MG63 (cell line): ENCODE measurements at regions not wholly inside any gene's neighbourhood (a gene's known extent, or its start where the extent isn't known, plus 50 kb on each side); places are given as distances from the start of the nearest gene placed in this dataset.
"Not testable (repeated sequence)": the region's sequence is repeated elsewhere in the genome, so short reads cannot be mapped to it uniquely, and the experiment has no call there.

Source experiments
- DNase-seq: peaks from one replicate; pipeline ENCODE4 v3.0.0-alpha.2; 2020
- H3K27me3 ChIP-seq: fragments of 250-450 bp; sonication (Bioruptor Pico); 2 replicates; pipeline ENCODE4 v1.5.1; 2020; ENCODE audit warnings: mild to moderate bottlenecking, moderate library complexity
- H3K36me3 ChIP-seq: fragments of 250-450 bp; sonication (Bioruptor Pico); 2 replicates; pipeline ENCODE4 v1.5.1; 2020; ENCODE audit warnings: mild to moderate bottlenecking, moderate library complexity
- H3K4me3 ChIP-seq: fragments of 250-450 bp; sonication (Bioruptor Pico); 2 replicates; pipeline ENCODE4 v1.5.1; 2020; ENCODE audit warnings: mild to moderate bottlenecking, moderate library complexity
- H3K9me3 ChIP-seq: fragments of 250-450 bp; sonication (Bioruptor Pico); 2 replicates; pipeline ENCODE4 v1.5.1; 2020; ENCODE audit warnings: mild to moderate bottlenecking, moderate library complexity

- not testable (repeated sequence) for DNase-seq, H3K36me3 ChIP-seq, H3K9me3 ChIP-seq, H3K27me3 ChIP-seq, H3K4me3 ChIP-seq
These were observed 5303.4 kb upstream of the TPTE start for GRCh38 chr21:5217933-5218332.

GRCh38 chr21:5219988-5220387, 5301.4 kb upstream of the TPTE start:
- not testable (repeated sequence) for H3K36me3 ChIP-seq, H3K9me3 ChIP-seq, H3K27me3 ChIP-seq, H3K4me3 ChIP-seq, DNase-seq

GRCh38 chr21:5220468-5220867, 5300.9 kb upstream of the TPTE start:
- not testable (repeated sequence) for H3K27me3 ChIP-seq, H3K4me3 ChIP-seq, H3K36me3 ChIP-seq, H3K9me3 ChIP-seq
- peak; percentile 32 for DNase-seq

- not testable (repeated sequence) for H3K4me3 ChIP-seq, H3K9me3 ChIP-seq, H3K36me3 ChIP-seq, H3K27me3 ChIP-seq
- peak; percentile 65 for DNase-seq
These were observed 5299.8 kb upstream of the TPTE start for GRCh38 chr21:5221458-5222050.

GRCh38 chr21:5222996-5223782, 5298.2 kb upstream of the TPTE start:
- not testable (repeated sequence) for DNase-seq, H3K27me3 ChIP-seq, H3K4me3 ChIP-seq, H3K36me3 ChIP-seq, H3K9me3 ChIP-seq

- H3K27me3 ChIP-seq, H3K4me3 ChIP-seq: not testable (repeated sequence)
These were observed 5297.2 kb upstream of the TPTE start for GRCh38 chr21:5224156-5224555.

GRCh38 chr21:5227252-5227651, 5294.1 kb upstream of the TPTE start:
- not testable (repeated sequence) for H3K9me3 ChIP-seq, H3K27me3 ChIP-seq, H3K4me3 ChIP-seq, H3K36me3 ChIP-seq, DNase-seq

More at GRCh38 chr21:5224156-5224555, 5297.2 kb upstream of the TPTE start:
- DNase-seq, H3K36me3 ChIP-seq, H3K9me3 ChIP-seq: not testable (repeated sequence)

- H3K27me3 ChIP-seq, H3K4me3 ChIP-seq, H3K9me3 ChIP-seq, H3K36me3 ChIP-seq, DNase-seq: not testable (repeated sequence)
These were observed 5290.8 kb upstream of the TPTE start for GRCh38 chr21:5230561-5230960.

- not testable (repeated sequence) for H3K9me3 ChIP-seq, H3K4me3 ChIP-seq, H3K36me3 ChIP-seq, H3K27me3 ChIP-seq
- DNase-seq: peak; percentile 13
These were observed 5290.1 kb upstream of the TPTE start for GRCh38 chr21:5231261-5231660.

- not testable (repeated sequence) for DNase-seq, H3K36me3 ChIP-seq, H3K9me3 ChIP-seq, H3K4me3 ChIP-seq, H3K27me3 ChIP-seq
These were observed 5289.0 kb upstream of the TPTE start for GRCh38 chr21:5232176-5232958.

- not testable (repeated sequence) for DNase-seq, H3K27me3 ChIP-seq, H3K36me3 ChIP-seq, H3K9me3 ChIP-seq, H3K4me3 ChIP-seq
These were observed 5285.6 kb upstream of the TPTE start for GRCh38 chr21:5235761-5236160.

- not testable (repeated sequence) for H3K27me3 ChIP-seq, H3K36me3 ChIP-seq, DNase-seq, H3K4me3 ChIP-seq, H3K9me3 ChIP-seq
These were observed 5284.3 kb upstream of the TPTE start for GRCh38 chr21:5236846-5237675.

- not testable (repeated sequence) for H3K27me3 ChIP-seq, H3K4me3 ChIP-seq, DNase-seq, H3K36me3 ChIP-seq, H3K9me3 ChIP-seq
These were observed 5280.9 kb upstream of the TPTE start for GRCh38 chr21:5240521-5240920.

GRCh38 chr21:5242732-5243131, 5278.7 kb upstream of the TPTE start:
- DNase-seq: not testable (repeated sequence)

GRCh38 chr21:5243257-5243656, 5278.1 kb upstream of the TPTE start:
- not testable (repeated sequence) for H3K27me3 ChIP-seq, H3K4me3 ChIP-seq, H3K9me3 ChIP-seq, DNase-seq, H3K36me3 ChIP-seq

More at GRCh38 chr21:5242732-5243131, 5278.7 kb upstream of the TPTE start:
- H3K9me3 ChIP-seq, H3K4me3 ChIP-seq, H3K36me3 ChIP-seq, H3K27me3 ChIP-seq: not testable (repeated sequence)

GRCh38 chr21:5243715-5244375, 5277.5 kb upstream of the TPTE start:
- H3K9me3 ChIP-seq, H3K36me3 ChIP-seq, H3K4me3 ChIP-seq, H3K27me3 ChIP-seq, DNase-seq: not testable (repeated sequence)

GRCh38 chr21:5244376-5244718, 5277.0 kb upstream of the TPTE start:
- H3K36me3 ChIP-seq, H3K4me3 ChIP-seq, DNase-seq, H3K27me3 ChIP-seq, H3K9me3 ChIP-seq: not testable (repeated sequence)
